ENCODE measurements at regions not wholly inside any gene's neighbourhood (a gene's known extent, or its start where the extent isn't known, plus 50 kb on each side); places are given as distances from the start of the nearest gene placed in this dataset.

DNA sequence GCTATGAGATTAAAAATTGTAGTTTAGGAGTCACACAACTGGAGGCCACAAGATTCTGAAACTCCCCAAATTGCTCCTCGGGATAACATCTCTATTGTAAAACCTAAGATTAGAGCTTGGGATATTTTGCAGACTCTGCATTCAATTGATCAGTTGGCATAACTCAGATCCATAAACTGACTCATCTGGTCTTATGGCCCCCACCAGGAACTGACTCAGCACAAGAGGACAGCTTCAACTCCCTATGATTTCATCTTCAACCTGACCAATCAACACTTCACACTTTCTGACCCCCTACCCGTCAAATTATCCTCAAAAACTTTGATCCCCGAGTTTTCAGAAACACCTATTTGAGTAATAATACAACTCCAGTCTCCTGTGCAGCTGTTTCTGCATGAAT is 257.3 kb downstream of the HAO1 start:
- Histone ChIP-seq H3K36me3 (ENCODE audit: control insufficient read depth in 1 of 2, insufficient read depth in 2 of 2, low read length in 2 of 2) (no peaks in the 10 kb centered on the region), H3K9me3 (ENCODE audit: control insufficient read depth in 1 of 2, low read length in 2 of 2) (no peaks in the 10 kb centered on the region), H3K4me3 (ENCODE audit: low read depth in 1 of 2, low read length in 2 of 2) (no peak overlapping the region), H3K27ac (ENCODE audit: low read depth, low read length) (no peak overlapping the region), H3K4me1 (ENCODE audit: control insufficient read depth in 1 of 2, insufficient read depth in 2 of 2, low read length in 2 of 2) (no peaks in the 10 kb centered on the region), H3K9ac (ENCODE audit: low read depth in 1 of 2, low read length in 2 of 2) (no peak overlapping the region), H3K27me3 (ENCODE audit: control insufficient read depth in 1 of 2, insufficient read depth in 2 of 2, low read length in 2 of 2) (no peaks in the 10 kb centered on the region)

DNA sequence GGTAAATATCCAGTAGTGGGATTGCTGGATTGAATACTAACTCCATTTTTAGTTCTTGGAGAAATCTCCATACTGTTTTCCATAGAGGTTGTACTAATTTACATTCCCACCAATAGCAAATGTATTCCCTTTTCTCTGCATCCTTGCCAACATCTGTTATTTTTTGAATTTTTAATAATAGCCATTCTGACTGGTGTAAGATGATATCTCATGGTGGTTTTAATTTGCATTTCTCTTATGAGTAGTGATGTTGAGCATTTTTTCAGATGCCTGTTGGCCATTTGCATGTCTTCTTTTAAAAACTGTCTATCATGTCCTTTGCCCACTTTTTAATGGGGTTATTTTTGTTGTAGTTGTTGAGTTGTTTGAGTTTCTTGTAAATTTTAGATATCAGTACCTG is 253.2 kb downstream of the HAO1 start:
- Histone ChIP-seq H3K36me3 (ENCODE audit: control insufficient read depth in 1 of 2, insufficient read depth in 2 of 2, low read length in 2 of 2) (no peaks in the 10 kb centered on the region), H3K4me3 (ENCODE audit: low read depth in 1 of 2, low read length in 2 of 2) (no peak overlapping the region), H3K9me3 (ENCODE audit: control insufficient read depth in 1 of 2, low read length in 2 of 2) (no peaks in the 10 kb centered on the region), H3K4me1 (ENCODE audit: control insufficient read depth in 1 of 2, insufficient read depth in 2 of 2, low read length in 2 of 2) (no peaks in the 10 kb centered on the region), H3K9ac (ENCODE audit: low read depth in 1 of 2, low read length in 2 of 2) (no peak overlapping the region), H3K27me3 (ENCODE audit: control insufficient read depth in 1 of 2, insufficient read depth in 2 of 2, low read length in 2 of 2) (no peaks in the 10 kb centered on the region), H3K27ac (ENCODE audit: low read depth, low read length) (no peak overlapping the region)

DNA sequence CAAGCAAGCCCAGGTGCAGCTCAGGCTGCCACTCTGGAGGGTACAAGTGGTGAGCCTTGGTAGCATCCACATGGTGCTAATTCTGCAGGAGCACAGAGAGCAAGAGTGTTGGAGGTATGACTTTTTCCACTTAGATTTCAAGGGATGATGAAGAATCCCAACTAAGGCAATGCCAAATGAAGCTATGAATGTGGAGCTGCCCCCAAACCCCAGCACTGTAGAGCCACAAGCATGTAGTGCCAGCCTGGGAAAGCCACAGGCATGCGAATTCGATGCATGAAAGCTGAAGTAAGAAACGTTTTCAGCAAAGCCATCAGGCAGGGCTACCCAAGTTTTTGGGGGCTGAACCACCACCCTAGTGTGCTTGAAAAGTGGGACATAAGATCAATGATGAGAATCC is 251.1 kb downstream of the HAO1 start:
- Histone ChIP-seq H3K27me3 (ENCODE audit: control insufficient read depth in 1 of 2, insufficient read depth in 2 of 2, low read length in 2 of 2) (no peaks in the 10 kb centered on the region), H3K9me3 (ENCODE audit: control insufficient read depth in 1 of 2, low read length in 2 of 2) (no peaks in the 10 kb centered on the region), H3K27ac (ENCODE audit: low read depth, low read length) (no peak overlapping the region), H3K9ac (ENCODE audit: low read depth in 1 of 2, low read length in 2 of 2) (no peak overlapping the region), H3K4me3 (ENCODE audit: low read depth in 1 of 2, low read length in 2 of 2) (no peak overlapping the region), H3K4me1 (ENCODE audit: control insufficient read depth in 1 of 2, insufficient read depth in 2 of 2, low read length in 2 of 2) (no peaks in the 10 kb centered on the region), H3K36me3 (ENCODE audit: control insufficient read depth in 1 of 2, insufficient read depth in 2 of 2, low read length in 2 of 2) (no peaks in the 10 kb centered on the region)

DNA sequence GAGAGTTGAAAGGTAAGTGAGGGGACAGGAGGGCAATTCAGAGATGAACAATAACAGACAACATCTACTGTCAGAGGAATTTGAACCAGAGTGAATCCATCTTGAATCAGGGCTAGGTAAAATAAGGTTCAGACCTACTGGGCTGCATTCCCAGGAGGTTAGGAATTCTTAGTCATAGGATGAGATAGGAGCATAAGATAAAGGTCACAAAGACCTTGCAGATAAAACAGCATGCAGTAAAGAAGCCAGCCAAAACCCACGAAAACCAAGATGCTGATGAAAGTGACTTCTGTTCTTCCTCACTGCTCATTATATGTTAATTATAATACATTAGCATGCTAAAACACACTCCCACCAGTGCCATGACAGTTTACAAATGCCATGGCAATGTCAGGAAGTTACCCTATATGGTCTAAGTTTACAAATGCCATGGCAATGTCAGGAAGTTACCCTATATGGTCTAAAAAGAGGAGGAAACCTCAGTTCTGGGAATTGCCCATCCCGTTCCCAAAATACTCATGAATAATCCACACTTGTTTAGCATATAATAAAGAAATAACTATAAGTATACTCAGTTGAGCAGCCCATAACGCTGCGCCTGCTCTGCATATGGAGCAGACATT is 248.5 kb downstream of the HAO1 start:
- H3K9me3 ChIP-seq (ENCODE audit: control insufficient read depth in 1 of 2, low read length in 2 of 2) = no peaks in the 10 kb centered on the region
- H3K36me3 ChIP-seq (ENCODE audit: control insufficient read depth in 1 of 2, insufficient read depth in 2 of 2, low read length in 2 of 2) = no peaks in the 10 kb centered on the region
- H3K4me1 ChIP-seq (ENCODE audit: control insufficient read depth in 1 of 2, insufficient read depth in 2 of 2, low read length in 2 of 2) = no peaks in the 10 kb centered on the region
- H3K27ac ChIP-seq (ENCODE audit: low read depth, low read length) = no peak overlapping the region
- H3K4me3 ChIP-seq (ENCODE audit: low read depth in 1 of 2, low read length in 2 of 2) = no peak overlapping the region
- no peak overlapping the region for H3K9ac ChIP-seq (ENCODE audit: low read depth in 1 of 2, low read length in 2 of 2)
- no peaks in the 10 kb centered on the region for H3K27me3 ChIP-seq (ENCODE audit: control insufficient read depth in 1 of 2, insufficient read depth in 2 of 2, low read length in 2 of 2)

DNA sequence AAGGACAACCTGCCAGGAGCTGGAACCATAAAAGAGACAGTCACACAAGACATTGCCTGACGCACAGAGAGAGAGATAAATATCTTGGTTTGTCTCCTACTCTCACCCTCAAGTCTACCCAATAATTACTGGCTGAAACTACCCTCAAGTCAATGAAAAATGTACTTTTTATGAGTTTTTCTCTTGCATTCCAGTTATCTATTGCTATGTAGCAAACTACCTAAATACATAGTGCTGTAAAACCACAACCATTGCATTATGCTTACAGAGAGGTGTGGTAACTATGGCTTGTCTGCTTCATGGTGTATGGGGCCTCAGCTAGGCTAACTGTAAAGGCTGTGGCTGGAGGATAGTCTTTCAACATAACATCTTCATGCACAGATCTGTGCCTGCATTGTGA is 247.8 kb downstream of the HAO1 start:
- Histone ChIP-seq H3K4me1 (ENCODE audit: control insufficient read depth in 1 of 2, insufficient read depth in 2 of 2, low read length in 2 of 2) (no peaks in the 10 kb centered on the region), H3K9ac (ENCODE audit: low read depth in 1 of 2, low read length in 2 of 2) (no peak overlapping the region), H3K36me3 (ENCODE audit: control insufficient read depth in 1 of 2, insufficient read depth in 2 of 2, low read length in 2 of 2) (no peaks in the 10 kb centered on the region), H3K9me3 (ENCODE audit: control insufficient read depth in 1 of 2, low read length in 2 of 2) (no peaks in the 10 kb centered on the region), H3K27me3 (ENCODE audit: control insufficient read depth in 1 of 2, insufficient read depth in 2 of 2, low read length in 2 of 2) (no peaks in the 10 kb centered on the region), H3K27ac (ENCODE audit: low read depth, low read length) (no peak overlapping the region), H3K4me3 (ENCODE audit: low read depth in 1 of 2, low read length in 2 of 2) (no peak overlapping the region)

DNA sequence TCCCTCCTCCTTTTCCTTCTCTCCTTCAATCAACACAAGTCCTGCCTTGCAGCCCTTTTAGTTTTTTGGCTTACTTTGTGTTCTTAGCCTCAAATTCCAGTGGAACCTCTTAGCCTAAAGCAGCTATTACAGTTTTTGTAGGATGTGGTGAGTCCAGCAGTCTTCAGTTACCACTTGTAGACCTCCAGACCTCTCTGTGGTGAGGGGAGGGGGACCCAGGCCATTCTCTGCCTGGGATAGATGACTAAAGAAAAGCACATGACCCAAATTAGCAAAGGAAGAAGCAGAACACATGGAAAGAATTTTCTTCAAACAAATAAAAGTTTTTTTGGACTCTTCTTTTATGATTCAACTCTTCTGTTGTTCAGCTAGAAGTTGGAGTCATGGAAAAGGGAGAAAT is 246.5 kb downstream of the HAO1 start:
- Histone ChIP-seq H3K27me3 (ENCODE audit: control insufficient read depth in 1 of 2, insufficient read depth in 2 of 2, low read length in 2 of 2) (no peaks in the 10 kb centered on the region), H3K27ac (ENCODE audit: low read depth, low read length) (no peak overlapping the region), H3K4me3 (ENCODE audit: low read depth in 1 of 2, low read length in 2 of 2) (no peak overlapping the region), H3K36me3 (ENCODE audit: control insufficient read depth in 1 of 2, insufficient read depth in 2 of 2, low read length in 2 of 2) (no peaks in the 10 kb centered on the region), H3K9me3 (ENCODE audit: control insufficient read depth in 1 of 2, low read length in 2 of 2) (no peaks in the 10 kb centered on the region), H3K9ac (ENCODE audit: low read depth in 1 of 2, low read length in 2 of 2) (no peak overlapping the region), H3K4me1 (ENCODE audit: control insufficient read depth in 1 of 2, insufficient read depth in 2 of 2, low read length in 2 of 2) (no peaks in the 10 kb centered on the region)

DNA sequence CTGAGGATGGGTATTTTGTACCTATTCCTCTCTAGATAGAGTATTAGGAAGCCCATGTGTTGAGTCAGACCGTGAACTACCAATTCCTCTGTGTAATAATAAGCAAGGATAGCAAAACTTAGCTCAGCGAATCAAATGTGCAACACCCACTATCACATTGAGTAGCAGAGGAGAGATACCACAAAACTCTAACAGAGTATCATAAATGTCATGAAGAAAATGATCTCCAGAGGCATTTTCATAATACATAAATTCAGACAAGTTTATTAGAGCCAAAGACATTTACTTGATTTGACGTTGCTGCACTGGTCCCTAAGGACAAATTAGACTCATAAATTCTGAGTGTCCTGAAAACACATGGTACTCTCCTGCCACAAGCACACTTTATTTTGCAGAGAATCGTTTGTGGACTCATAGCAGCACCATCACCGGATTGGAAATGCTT is 245.2 kb downstream of the HAO1 start:
- no peaks in the 10 kb centered on the region for H3K36me3 ChIP-seq (ENCODE audit: control insufficient read depth in 1 of 2, insufficient read depth in 2 of 2, low read length in 2 of 2)
- H3K9ac ChIP-seq (ENCODE audit: low read depth in 1 of 2, low read length in 2 of 2) = no peak overlapping the region
- no peaks in the 10 kb centered on the region for H3K27me3 ChIP-seq (ENCODE audit: control insufficient read depth in 1 of 2, insufficient read depth in 2 of 2, low read length in 2 of 2)
- no peaks in the 10 kb centered on the region for H3K9me3 ChIP-seq (ENCODE audit: control insufficient read depth in 1 of 2, low read length in 2 of 2)
- no peak overlapping the region for H3K4me3 ChIP-seq (ENCODE audit: low read depth in 1 of 2, low read length in 2 of 2)
- no peak overlapping the region for H3K27ac ChIP-seq (ENCODE audit: low read depth, low read length)
- no peaks in the 10 kb centered on the region for H3K4me1 ChIP-seq (ENCODE audit: control insufficient read depth in 1 of 2, insufficient read depth in 2 of 2, low read length in 2 of 2)

DNA sequence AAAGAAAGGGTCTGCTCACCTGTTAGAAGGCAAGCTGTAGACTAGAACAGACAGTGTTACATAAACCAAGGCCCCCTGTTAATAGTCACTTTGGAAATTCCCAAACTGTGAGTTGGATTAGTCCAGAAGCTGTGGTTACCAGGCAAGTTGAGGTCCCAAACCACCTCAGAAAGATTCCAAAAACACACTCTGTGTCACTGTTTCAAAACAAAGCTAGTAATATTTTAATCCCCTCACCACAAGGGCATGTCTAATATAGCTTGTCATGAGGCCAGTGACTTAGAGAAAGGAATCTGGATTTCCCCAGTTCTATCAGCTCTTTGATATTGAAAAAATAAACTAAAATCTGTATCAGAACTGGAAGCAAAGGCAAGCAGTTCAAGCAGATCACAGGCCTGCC is 244.6 kb downstream of the HAO1 start:
- Histone ChIP-seq H3K9ac (ENCODE audit: low read depth in 1 of 2, low read length in 2 of 2) (no peak overlapping the region), H3K36me3 (ENCODE audit: control insufficient read depth in 1 of 2, insufficient read depth in 2 of 2, low read length in 2 of 2) (no peaks in the 10 kb centered on the region), H3K27me3 (ENCODE audit: control insufficient read depth in 1 of 2, insufficient read depth in 2 of 2, low read length in 2 of 2) (no peaks in the 10 kb centered on the region), H3K27ac (ENCODE audit: low read depth, low read length) (no peak overlapping the region), H3K4me1 (ENCODE audit: control insufficient read depth in 1 of 2, insufficient read depth in 2 of 2, low read length in 2 of 2) (no peaks in the 10 kb centered on the region), H3K9me3 (ENCODE audit: control insufficient read depth in 1 of 2, low read length in 2 of 2) (no peaks in the 10 kb centered on the region), H3K4me3 (ENCODE audit: low read depth in 1 of 2, low read length in 2 of 2) (no peak overlapping the region)

DNA sequence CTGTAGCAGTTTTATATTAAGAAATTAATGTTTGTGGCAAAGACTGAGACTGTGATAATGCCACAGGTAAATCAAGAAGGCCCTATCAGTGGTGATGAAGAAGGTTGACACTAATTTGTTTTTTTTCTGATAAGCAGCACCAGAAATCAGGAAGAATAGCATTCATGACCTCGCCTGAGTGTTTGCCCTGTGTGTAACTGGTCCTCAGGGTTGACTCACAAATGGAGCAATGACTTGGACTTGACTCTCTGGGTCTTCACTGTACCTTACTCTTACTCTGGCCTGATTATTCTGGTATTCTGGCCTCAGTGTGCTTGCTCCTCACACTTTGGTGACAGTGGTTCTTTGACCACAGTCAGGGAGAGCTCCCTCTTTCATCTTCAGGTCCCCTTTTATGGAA is 243.9 kb downstream of the HAO1 start:
- no peak overlapping the region for H3K4me3 ChIP-seq (ENCODE audit: low read depth in 1 of 2, low read length in 2 of 2)
- H3K36me3 ChIP-seq (ENCODE audit: control insufficient read depth in 1 of 2, insufficient read depth in 2 of 2, low read length in 2 of 2) = no peaks in the 10 kb centered on the region
- no peaks in the 10 kb centered on the region for H3K27me3 ChIP-seq (ENCODE audit: control insufficient read depth in 1 of 2, insufficient read depth in 2 of 2, low read length in 2 of 2)
- H3K4me1 ChIP-seq (ENCODE audit: control insufficient read depth in 1 of 2, insufficient read depth in 2 of 2, low read length in 2 of 2) = no peaks in the 10 kb centered on the region
- no peak overlapping the region for H3K9ac ChIP-seq (ENCODE audit: low read depth in 1 of 2, low read length in 2 of 2)
- no peaks in the 10 kb centered on the region for H3K9me3 ChIP-seq (ENCODE audit: control insufficient read depth in 1 of 2, low read length in 2 of 2)
- no peak overlapping the region for H3K27ac ChIP-seq (ENCODE audit: low read depth, low read length)

DNA sequence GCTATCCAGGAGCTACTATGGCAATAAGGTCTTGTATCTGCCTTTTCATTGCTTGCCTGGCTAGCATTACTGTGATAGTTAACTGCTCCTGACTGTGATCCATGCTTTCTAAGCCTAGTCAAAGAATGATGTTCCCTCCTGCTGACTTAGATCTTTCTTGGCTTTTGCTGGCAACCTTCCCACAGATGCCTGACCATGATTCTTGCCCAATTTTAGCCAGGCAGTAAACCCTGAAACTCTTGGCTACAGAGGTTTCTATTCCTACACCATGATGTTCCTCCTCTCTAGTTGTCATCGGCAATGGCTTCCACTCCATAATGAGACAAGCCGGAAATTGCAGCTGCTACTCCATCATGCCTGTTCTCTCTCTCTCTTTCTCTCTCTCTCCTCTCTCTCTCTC is 238.1 kb downstream of the HAO1 start:
- Histone ChIP-seq H3K27ac (ENCODE audit: low read depth, low read length) (no peak overlapping the region), H3K4me1 (ENCODE audit: control insufficient read depth in 1 of 2, insufficient read depth in 2 of 2, low read length in 2 of 2) (no peaks in the 10 kb centered on the region), H3K9me3 (ENCODE audit: control insufficient read depth in 1 of 2, low read length in 2 of 2) (no peaks in the 10 kb centered on the region), H3K9ac (ENCODE audit: low read depth in 1 of 2, low read length in 2 of 2) (no peak overlapping the region), H3K4me3 (ENCODE audit: low read depth in 1 of 2, low read length in 2 of 2) (no peak overlapping the region), H3K27me3 (ENCODE audit: control insufficient read depth in 1 of 2, insufficient read depth in 2 of 2, low read length in 2 of 2) (no peaks in the 10 kb centered on the region), H3K36me3 (ENCODE audit: control insufficient read depth in 1 of 2, insufficient read depth in 2 of 2, low read length in 2 of 2) (no peaks in the 10 kb centered on the region)

DNA sequence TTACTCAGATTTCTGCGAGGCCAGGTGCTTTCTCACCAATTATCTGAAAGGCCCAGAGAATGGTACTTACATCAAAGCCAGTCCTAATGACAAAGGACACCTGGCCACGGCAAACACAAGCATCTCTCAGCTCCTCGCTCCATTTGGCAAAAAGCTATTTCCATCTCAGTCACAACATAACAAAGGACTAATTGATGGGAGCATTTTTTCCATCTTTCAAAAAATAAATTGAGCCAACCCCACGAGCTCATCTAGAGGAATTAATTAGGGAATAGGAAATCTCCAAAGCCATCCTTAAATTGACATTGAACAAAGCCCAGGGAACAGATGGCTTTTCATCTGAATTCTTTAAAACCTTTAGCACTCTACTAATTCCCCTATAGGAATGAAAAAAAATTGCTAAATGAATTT is 236.7 kb downstream of the HAO1 start:
- no peak overlapping the region for H3K27ac ChIP-seq (ENCODE audit: low read depth, low read length)
- no peak overlapping the region for H3K9ac ChIP-seq (ENCODE audit: low read depth in 1 of 2, low read length in 2 of 2)
- H3K4me3 ChIP-seq (ENCODE audit: low read depth in 1 of 2, low read length in 2 of 2) = no peak overlapping the region
- H3K4me1 ChIP-seq (ENCODE audit: control insufficient read depth in 1 of 2, insufficient read depth in 2 of 2, low read length in 2 of 2) = no peaks in the 10 kb centered on the region
- H3K27me3 ChIP-seq (ENCODE audit: control insufficient read depth in 1 of 2, insufficient read depth in 2 of 2, low read length in 2 of 2) = no peaks in the 10 kb centered on the region
- H3K9me3 ChIP-seq (ENCODE audit: control insufficient read depth in 1 of 2, low read length in 2 of 2) = no peaks in the 10 kb centered on the region
- H3K36me3 ChIP-seq (ENCODE audit: control insufficient read depth in 1 of 2, insufficient read depth in 2 of 2, low read length in 2 of 2) = no peaks in the 10 kb centered on the region

Data from duodenal mucosa (tissue), 2 donors.